Body of pancreas (tissue), 4 donors: ENCODE measurements at regions not wholly inside any gene's neighbourhood (a gene's known extent, or its start where the extent isn't known, plus 50 kb on each side); places are given as distances from the start of the nearest gene placed in this dataset.
A peak's percentile ranks its signal among the peaks of the same experiment; 100 is the strongest.
"Not testable (repeated sequence)": the region's sequence is repeated elsewhere in the genome, so short reads cannot be mapped to it uniquely, and the experiment has no call there.

Source experiments
- ATAC-seq: fragments of 150-250 bp; one replicate; pipeline ENCODE4 v1.9.1; 2016
- DNase-seq, 4 donors: peaks; one replicate each; pipeline ENCODE4 v3.0.0-alpha.2; 2019
- H3K27ac ChIP-seq, 4 donors: fragments of 200-600 bp; sonication (generic); 1 replicate in 3 of 4; 2 replicates in 1 of 4; pipeline versions ENCODE4 v1.5.1 to v1.6.1; 2016 to 2019; ENCODE audit warnings: mild to moderate bottlenecking in 1 of 4, mixed read lengths in 1 of 4, moderate library complexity in 1 of 4
- H3K27me3 ChIP-seq, 2 donors: fragments of 200-600 bp; sonication (generic); one replicate each; pipeline ENCODE4 v1.6.0; 2016; ENCODE audit warnings: mild to moderate bottlenecking in 1 of 2
- H3K36me3 ChIP-seq, 2 donors: fragments of 200-600 bp; sonication (generic); replicated peaks in 1 of 2; 2 replicates each; pipeline ENCODE4 v1.5.1; 2016; ENCODE audit warnings: low read depth in 2 of 2; ENCODE audit not compliant: insufficient read depth in 1 of 2
- H3K4me1 ChIP-seq: fragments of 200-600 bp; sonication (generic); one replicate; pipeline ENCODE4 v1.6.0; 2016
- H3K4me3 ChIP-seq, 2 donors: fragments of 200-600 bp; sonication (generic); 1 replicate in 1 of 2; 2 replicates in 1 of 2; pipeline ENCODE4 v1.5.1; 2016 to 2019
- H3K9me3 ChIP-seq, 3 donors: fragments of 200-600 bp; sonication (generic); 1 replicate in 2 of 3; 2 replicates in 1 of 3; pipeline ENCODE4 v1.5.1; 2016
- CTCF ChIP-seq, 7 experiments: fragments of 450-650 bp in 4 of 7; fragments of 200-600 bp in 3 of 7; sonication (generic) in 3 of 7; IDR thresholded peaks; one replicate each; pipeline ENCODE4 v1.5.1; 2016 to 2019; ENCODE audit warnings: antibody characterized with exemption in 7 of 7
- POLR2A ChIP-seq, 3 donors: fragments of 450-650 bp; IDR thresholded peaks; one replicate each; pipeline ENCODE4 v1.6.1; 2016; ENCODE audit warnings: antibody characterized with exemption in 3 of 3, mild to moderate bottlenecking in 2 of 3
- WGBS, 2 donors: methylation state at CpG; one replicate each; pipeline ENCODE4 v1.1.5; 2017; 5-methylcytosine and 5-hydroxymethylcytosine counted together
- intact Hi-C: fragments of 100-400 bp; cut with DNase I; formaldehyde crosslinking; loops from one replicate; pipeline ENCODE4 v1.15.1; 2023

- Histone ChIP-seq H3K4me1 (no peaks in the 10 kb centered on the region), H3K4me3 (no peak overlapping the region), H3K36me3 (no peaks in the 10 kb centered on the region), H3K27ac (no peak overlapping the region), H3K9me3 (no peaks in the 10 kb centered on the region), H3K27me3 (no peaks in the 10 kb centered on the region)
- TF ChIP-seq CTCF (IDR thresholded peaks at IDR 0.05) (no peak), POLR2A (IDR thresholded peaks at IDR 0.05) (no peak)
- ATAC-seq: no peak
- WGBS, 2 donors: 72 to 78% methylated on average over 11 of the region's 11 CpGs
- intact Hi-C loops: no loop called here
- no peak for DNase-seq
Observed at GRCh38 chr12:95358111-95359083, 115.6 kb upstream of the METAP2 start.

GRCh38 chr12:95365912-95366311 is 108.0 kb upstream of the METAP2 start:
- no peak for TF ChIP-seq CTCF (IDR thresholded peaks at IDR 0.05)
- no peak for TF ChIP-seq POLR2A (IDR thresholded peaks at IDR 0.05)
- Histone ChIP-seq H3K36me3 (no peaks in the 10 kb centered on the region), H3K9me3 (no peaks in the 10 kb centered on the region), H3K4me1 (peaks cover 6% of the 10 kb centered on the region), H3K27ac (peak overlapping the region in 1 of 4 donors; percentile 38), H3K27me3 (no peaks in the 10 kb centered on the region), H3K4me3 (no peak overlapping the region)
- 17 to 23% methylated on average over 2 of the region's 2 CpGs for WGBS, 2 donors
- intact Hi-C loops: no loop called here
- no peak for DNase-seq
- peak; percentile 72 for ATAC-seq

GRCh38 chr12:95368931-95369330 is 105.0 kb upstream of the METAP2 start:
- WGBS, 2 donors: 64 to 69% methylated on average over 2 of the region's 2 CpGs
- H3K4me3 ChIP-seq: no peak overlapping the region
- no peak overlapping the region for H3K27ac ChIP-seq
- no peak for TF ChIP-seq CTCF (IDR thresholded peaks at IDR 0.05)
- no peak for TF ChIP-seq POLR2A (IDR thresholded peaks at IDR 0.05)
- H3K27me3 ChIP-seq: no peaks in the 10 kb centered on the region
- no peaks in the 10 kb centered on the region for H3K36me3 ChIP-seq
- intact Hi-C loops: no loop called here
- DNase-seq: no peak
- no peak for ATAC-seq
- H3K9me3 ChIP-seq: no peaks in the 10 kb centered on the region
- peaks cover 6% of the 10 kb centered on the region for H3K4me1 ChIP-seq

- H3K27me3 ChIP-seq: no peaks in the 10 kb centered on the region
- no peak overlapping the region for H3K27ac ChIP-seq
- intact Hi-C loops: no loop called here
- ATAC-seq (no peak), DNase-seq (no peak)
- H3K4me1 ChIP-seq: peaks cover 6% of the 10 kb centered on the region
- no peaks in the 10 kb centered on the region for H3K36me3 ChIP-seq
- 87 to 92% methylated on average over 5 of the region's 5 CpGs for WGBS, 2 donors
- no peak overlapping the region for H3K4me3 ChIP-seq
- no peak for TF ChIP-seq POLR2A (IDR thresholded peaks at IDR 0.05)
- H3K9me3 ChIP-seq: no peaks in the 10 kb centered on the region
Observed at GRCh38 chr12:95371571-95371970, 102.4 kb upstream of the METAP2 start.

GRCh38 chr12:95379481-95379880 is 94.5 kb upstream of the METAP2 start:
- H3K27me3 ChIP-seq, H3K4me3 ChIP-seq, DNase-seq, H3K9me3 ChIP-seq, ATAC-seq, H3K4me1 ChIP-seq, H3K27ac ChIP-seq, intact Hi-C loops, H3K36me3 ChIP-seq: not testable (repeated sequence)
- no CpG with 5 or more reads among the region's 23 CpGs for WGBS, 2 donors

GRCh38 chr12:95380334-95380733 is 93.6 kb upstream of the METAP2 start:
- intact Hi-C loops, H3K36me3 ChIP-seq, H3K4me3 ChIP-seq, H3K9me3 ChIP-seq, H3K4me1 ChIP-seq, DNase-seq, H3K27ac ChIP-seq, ATAC-seq, H3K27me3 ChIP-seq: not testable (repeated sequence)
- WGBS, 2 donors: 91 to 95% methylated on average over 14 of the region's 14 CpGs
